Activated naive CD8-positive, alpha-beta T cell treated with anti-CD3 and anti-CD28 coated beads, Interleukin-2, amount 50 U/mL, for 24 hours (primary cell): ENCODE measurements at regions not wholly inside any gene's neighbourhood (a gene's known extent, or its start where the extent isn't known, plus 50 kb on each side); places are given as distances from the start of the nearest gene placed in this dataset.

Source experiments
- ATAC-seq: fragments of 150-1000 bp; cut with Tn5 transposase; one replicate; pipeline ENCODE4 v1.10.0; 2021
- DNase-seq: peaks from one replicate; pipeline ENCODE4 v3.0.0; 2021
- H3K27ac Mint-ChIP-seq: one replicate; pipeline ENCODE4 v1.8.0; 2021; ENCODE audit warnings: mild to moderate bottlenecking, mixed read lengths
- H3K27me3 Mint-ChIP-seq: one replicate; pipeline ENCODE4 v1.8.0; 2021; ENCODE audit warnings: mixed read lengths
- H3K36me3 Mint-ChIP-seq: one replicate; pipeline ENCODE4 v1.8.0; 2021; ENCODE audit warnings: low read depth, mixed read lengths
- H3K4me1 Mint-ChIP-seq: one replicate; pipeline ENCODE4 v1.8.0; 2021; ENCODE audit warnings: mixed read lengths
- H3K4me3 Mint-ChIP-seq: one replicate; pipeline ENCODE4 v1.8.0; 2021; ENCODE audit warnings: mild to moderate bottlenecking, moderate library complexity, mixed read lengths
- H3K9me3 Mint-ChIP-seq: one replicate; pipeline ENCODE4 v1.8.0; 2021; ENCODE audit warnings: mixed read lengths

GRCh38 chr7:93048136-93048930 is 69.4 kb downstream of the SAMD9 start:
- DNase-seq = no peak

GRCh38 chr7:93047514-93048099 is 70.2 kb downstream of the SAMD9 start:
- Mint-ChIP-seq H3K9me3 (no peaks in the 10 kb centered on the region), H3K27ac (no peak overlapping the region), H3K4me3 (no peak overlapping the region), H3K27me3 (peaks cover 7% of the 10 kb centered on the region), H3K36me3 (no peaks in the 10 kb centered on the region), H3K4me1 (peaks cover 6% of the 10 kb centered on the region)
- ATAC-seq (no peak), DNase-seq (no peak)

More at GRCh38 chr7:93048136-93048930, 69.4 kb downstream of the SAMD9 start:
- Mint-ChIP-seq H3K4me3 (no peak overlapping the region), H3K27me3 (peaks cover 5% of the 10 kb centered on the region), H3K27ac (no peak overlapping the region), H3K36me3 (no peaks in the 10 kb centered on the region), H3K4me1 (peaks cover 8% of the 10 kb centered on the region), H3K9me3 (no peaks in the 10 kb centered on the region)
- no peak for ATAC-seq

- Mint-ChIP-seq H3K27ac (no peak overlapping the region), H3K36me3 (no peaks in the 10 kb centered on the region), H3K9me3 (no peaks in the 10 kb centered on the region), H3K27me3 (peaks cover 7% of the 10 kb centered on the region), H3K4me1 (peaks cover 6% of the 10 kb centered on the region), H3K4me3 (no peak overlapping the region)
- DNase-seq = no peak
- no peak for ATAC-seq
These were observed 71.1 kb downstream of the SAMD9 start for GRCh38 chr7:93046641-93047040.

GRCh38 chr7:93044147-93044810 is 73.5 kb downstream of the SAMD9 start:
- H3K27me3 Mint-ChIP-seq = peaks cover 7% of the 10 kb centered on the region
- no peaks in the 10 kb centered on the region for H3K9me3 Mint-ChIP-seq
- H3K27ac Mint-ChIP-seq = no peak overlapping the region
- H3K4me1 Mint-ChIP-seq = peaks cover 6% of the 10 kb centered on the region
- ATAC-seq (no peak), DNase-seq (no peak)
- no peak overlapping the region for H3K4me3 Mint-ChIP-seq
- no peaks in the 10 kb centered on the region for H3K36me3 Mint-ChIP-seq

GRCh38 chr7:93043385-93043985 is 74.3 kb downstream of the SAMD9 start:
- ATAC-seq (no peak), DNase-seq (no peak)
- no peak overlapping the region for H3K27ac Mint-ChIP-seq
- no peaks in the 10 kb centered on the region for H3K9me3 Mint-ChIP-seq
- no peak overlapping the region for H3K4me3 Mint-ChIP-seq
- H3K27me3 Mint-ChIP-seq = peaks cover 5% of the 10 kb centered on the region
- H3K4me1 Mint-ChIP-seq = peaks cover 6% of the 10 kb centered on the region
- no peaks in the 10 kb centered on the region for H3K36me3 Mint-ChIP-seq

GRCh38 chr7:93040355-93040754 is 77.4 kb downstream of the SAMD9 start:
- Mint-ChIP-seq H3K4me1 (peaks cover 22% of the 10 kb centered on the region), H3K36me3 (no peaks in the 10 kb centered on the region), H3K9me3 (no peaks in the 10 kb centered on the region), H3K27ac (no peak overlapping the region), H3K27me3 (peaks cover 4% of the 10 kb centered on the region), H3K4me3 (no peak overlapping the region)
- ATAC-seq (no peak), DNase-seq (no peak)

- DNase-seq (no peak), ATAC-seq (no peak)
- Mint-ChIP-seq H3K4me3 (no peak overlapping the region), H3K36me3 (no peaks in the 10 kb centered on the region), H3K27ac (no peak overlapping the region), H3K4me1 (peaks cover 22% of the 10 kb centered on the region), H3K27me3 (peaks cover 4% of the 10 kb centered on the region), H3K9me3 (no peaks in the 10 kb centered on the region)
These were observed 78.0 kb downstream of the SAMD9 start for GRCh38 chr7:93039786-93040185.

GRCh38 chr7:93039282-93039681 is 78.5 kb downstream of the SAMD9 start:
- no peak overlapping the region for H3K27ac Mint-ChIP-seq
- H3K27me3 Mint-ChIP-seq = peaks cover 4% of the 10 kb centered on the region
- no peak for ATAC-seq
- peaks cover 18% of the 10 kb centered on the region for H3K4me1 Mint-ChIP-seq
- DNase-seq = no peak
- H3K36me3 Mint-ChIP-seq = no peaks in the 10 kb centered on the region
- H3K4me3 Mint-ChIP-seq = no peak overlapping the region
- no peaks in the 10 kb centered on the region for H3K9me3 Mint-ChIP-seq

GRCh38 chr7:93036807-93037206 is 81.0 kb downstream of the SAMD9 start:
- Mint-ChIP-seq H3K27ac (peak overlapping the region; percentile 44), H3K9me3 (peaks cover 11% of the 10 kb centered on the region), H3K4me3 (no peak overlapping the region), H3K36me3 (no peaks in the 10 kb centered on the region), H3K4me1 (peaks cover 18% of the 10 kb centered on the region), H3K27me3 (no peaks in the 10 kb centered on the region)
- no peak for DNase-seq
- peak; percentile 95 for ATAC-seq

GRCh38 chr7:93036149-93036640 is 81.6 kb downstream of the SAMD9 start:
- Mint-ChIP-seq H3K4me3 (no peak overlapping the region), H3K9me3 (peaks cover 15% of the 10 kb centered on the region), H3K36me3 (no peaks in the 10 kb centered on the region), H3K4me1 (peaks cover 18% of the 10 kb centered on the region), H3K27ac (peak overlapping the region; percentile 44), H3K27me3 (no peaks in the 10 kb centered on the region)
- ATAC-seq = no peak
- DNase-seq = no peak

GRCh38 chr7:93031795-93032194 is 86.0 kb downstream of the SAMD9 start:
- Mint-ChIP-seq H3K27me3 (peaks cover 4% of the 10 kb centered on the region), H3K36me3 (no peaks in the 10 kb centered on the region), H3K4me3 (no peak overlapping the region), H3K9me3 (peaks cover 22% of the 10 kb centered on the region), H3K4me1 (peaks cover 9% of the 10 kb centered on the region), H3K27ac (no peak overlapping the region)
- DNase-seq (no peak), ATAC-seq (no peak)

- H3K9me3 Mint-ChIP-seq = peaks cover 22% of the 10 kb centered on the region
- no peaks in the 10 kb centered on the region for H3K4me1 Mint-ChIP-seq
- H3K36me3 Mint-ChIP-seq = no peaks in the 10 kb centered on the region
- ATAC-seq (no peak), DNase-seq (no peak)
- no peak overlapping the region for H3K4me3 Mint-ChIP-seq
- H3K27me3 Mint-ChIP-seq = peaks cover 7% of the 10 kb centered on the region
- H3K27ac Mint-ChIP-seq = no peak overlapping the region
These were observed 87.1 kb downstream of the SAMD9 start for GRCh38 chr7:93030605-93031225.

GRCh38 chr7:93029056-93029455 is 88.7 kb downstream of the SAMD9 start:
- H3K4me3 Mint-ChIP-seq = no peak overlapping the region
- H3K27me3 Mint-ChIP-seq = peaks cover 9% of the 10 kb centered on the region
- DNase-seq (no peak), ATAC-seq (no peak)
- no peaks in the 10 kb centered on the region for H3K4me1 Mint-ChIP-seq
- H3K9me3 Mint-ChIP-seq = peaks cover 22% of the 10 kb centered on the region
- H3K27ac Mint-ChIP-seq = no peak overlapping the region
- no peaks in the 10 kb centered on the region for H3K36me3 Mint-ChIP-seq

- Mint-ChIP-seq H3K27me3 (peaks cover 9% of the 10 kb centered on the region), H3K4me3 (no peak overlapping the region), H3K9me3 (peaks cover 22% of the 10 kb centered on the region), H3K36me3 (no peaks in the 10 kb centered on the region), H3K4me1 (no peaks in the 10 kb centered on the region), H3K27ac (no peak overlapping the region)
- ATAC-seq = no peak
- no peak for DNase-seq
These were observed 89.2 kb downstream of the SAMD9 start for GRCh38 chr7:93028610-93029009.
